Effector CD4-positive, alpha-beta T cell (primary cell): ENCODE measurements at regions not wholly inside any gene's neighbourhood (a gene's known extent, or its start where the extent isn't known, plus 50 kb on each side); places are given as distances from the start of the nearest gene placed in this dataset.

ENCODE experiments used
- DNase-seq: peaks from one replicate; pipeline ENCODE4 v3.0.0-alpha.2; 2020

GRCh38 chr14:96980835-96981234, 183.7 kb downstream of the VRK1 start:
- DNase-seq, result no peak

- no peak for DNase-seq
Observed at GRCh38 chr14:96986256-96987085, 189.3 kb downstream of the VRK1 start.

DNA sequence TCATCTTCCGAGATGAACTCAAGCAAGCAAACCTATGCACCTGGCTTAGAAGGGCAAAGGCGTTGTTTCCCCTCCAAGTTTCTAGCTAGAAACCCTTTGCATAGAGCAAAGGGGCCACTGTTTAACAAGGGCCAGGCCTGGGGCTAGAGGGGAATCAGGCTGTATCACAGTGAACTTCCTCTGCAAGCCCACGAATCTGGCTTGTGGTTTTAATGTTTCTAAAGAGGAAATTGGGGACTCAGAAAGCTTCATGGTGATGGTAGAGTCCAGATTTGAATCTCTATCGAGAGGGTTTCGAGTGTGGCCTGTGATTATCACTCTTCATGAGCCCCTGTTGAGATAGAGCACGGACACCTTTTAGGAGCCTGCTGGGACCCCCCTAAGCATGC, 189.9 kb downstream of the VRK1 start:
- no peak for DNase-seq

DNA sequence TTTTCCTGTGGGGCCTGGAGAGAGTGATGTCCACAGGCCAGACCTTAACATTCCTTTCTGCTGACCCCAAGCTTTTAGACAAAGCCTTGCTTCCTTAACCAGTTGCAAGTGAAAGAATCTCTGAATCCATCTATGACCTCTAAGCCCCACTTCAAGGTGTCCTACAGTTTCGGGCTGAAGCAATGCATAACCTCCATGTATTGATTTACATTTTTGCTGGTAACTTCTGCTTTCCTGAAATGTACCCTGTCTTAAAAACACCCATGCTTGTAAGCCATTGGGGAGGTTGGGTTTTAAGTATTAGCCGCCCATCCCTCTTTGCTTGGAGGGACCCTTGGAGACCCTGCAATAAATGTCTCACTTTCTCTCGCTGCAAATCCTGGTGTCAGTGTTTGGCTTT, 190.6 kb downstream of the VRK1 start:
- no peak for DNase-seq

- DNase-seq, result no peak
Observed at GRCh38 chr14:96989306-96989705, 192.1 kb downstream of the VRK1 start.

- DNase-seq, result no peak
Observed at GRCh38 chr14:96991226-96991625, 194.0 kb downstream of the VRK1 start.

DNA sequence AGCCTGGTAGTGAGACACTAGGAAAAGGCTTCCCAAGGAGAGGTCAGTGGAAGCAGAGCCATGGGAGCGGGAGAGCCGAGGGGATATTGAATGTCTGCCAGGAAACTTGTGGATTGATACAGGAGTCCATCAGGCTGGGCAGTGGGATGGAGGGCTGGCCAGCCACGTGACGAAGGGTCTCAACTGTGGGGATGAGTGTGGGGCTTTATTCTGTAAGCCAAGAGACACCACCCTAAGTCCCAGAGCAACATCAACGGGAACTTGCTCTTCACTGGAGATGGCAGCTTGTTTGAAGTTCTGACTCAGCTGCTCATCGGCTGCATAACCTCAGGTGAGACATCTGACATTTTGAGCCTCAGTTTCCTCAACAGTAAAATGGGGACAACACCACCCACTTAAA, 197.8 kb downstream of the VRK1 start:
- no peak for DNase-seq

DNA sequence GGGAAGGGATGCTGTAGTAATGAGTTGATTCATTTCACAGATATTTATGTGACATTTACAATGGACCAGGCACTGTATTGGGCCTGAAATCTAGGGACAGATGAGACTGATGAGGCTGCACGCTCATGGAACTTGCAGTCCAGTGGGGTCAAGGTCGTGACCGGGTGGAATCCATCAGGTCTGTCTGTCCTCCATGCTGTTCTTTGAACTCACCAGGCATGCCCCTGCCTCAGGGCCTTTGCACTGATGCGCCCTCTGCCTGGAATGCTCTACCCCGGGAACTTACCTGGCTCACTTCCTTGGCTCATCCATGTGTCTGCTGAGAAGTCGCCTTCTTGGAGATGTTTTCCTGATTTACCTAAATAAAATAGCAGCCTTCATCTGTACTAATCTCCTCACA, 200.1 kb downstream of the VRK1 start:
- no peak for DNase-seq

- DNase-seq, result no peak
Observed at GRCh38 chr14:96997996-96998395, 200.8 kb downstream of the VRK1 start.

- no peak for DNase-seq
Observed at GRCh38 chr14:96999654-97000155, 202.5 kb downstream of the VRK1 start.

GRCh38 chr14:97002454-97002853, 205.3 kb downstream of the VRK1 start:
- no peak for DNase-seq

DNA sequence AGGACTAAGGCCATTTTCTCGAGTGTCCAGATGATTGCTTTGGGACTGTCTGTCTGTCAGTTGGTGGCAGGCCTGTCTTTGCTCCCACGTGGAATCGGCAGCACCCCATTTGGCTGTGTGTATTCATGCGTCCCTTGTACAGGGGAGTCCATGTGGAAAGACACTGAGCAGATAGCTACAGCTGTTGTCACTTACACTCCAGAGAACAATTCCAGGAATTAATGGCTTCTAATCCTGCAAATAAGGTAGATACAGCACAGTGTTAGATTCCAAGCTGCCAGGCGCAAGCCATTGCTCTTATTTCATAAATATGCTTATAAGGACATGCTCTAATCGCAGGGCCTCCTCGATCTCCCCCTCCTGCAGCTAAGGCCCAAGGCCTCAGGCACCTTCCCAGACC, 208.8 kb downstream of the VRK1 start:
- DNase-seq, result no peak

- DNase-seq, result no peak
Observed at GRCh38 chr14:97010491-97011160, 213.4 kb downstream of the VRK1 start.

DNA sequence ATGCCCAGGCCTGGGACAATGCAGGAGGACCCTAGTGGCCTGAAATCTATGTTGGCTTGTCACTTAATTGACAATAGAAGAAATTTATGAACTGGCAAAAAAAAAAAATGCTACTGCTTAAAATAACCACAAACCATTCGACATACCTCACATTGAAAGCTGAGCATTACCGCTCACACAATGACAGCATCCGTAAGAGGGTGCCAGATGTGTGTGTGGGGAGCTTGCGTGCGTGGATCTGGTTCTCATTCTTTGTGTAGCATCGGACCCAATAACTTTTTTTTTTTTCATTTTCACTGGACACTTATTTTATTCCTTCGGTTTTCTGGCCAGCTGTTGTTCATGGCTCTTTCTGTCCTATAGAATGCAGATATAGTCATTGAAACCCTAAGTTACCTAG, 216.7 kb downstream of the VRK1 start:
- DNase-seq, result no peak

GRCh38 chr14:97021001-97021400, 223.8 kb downstream of the VRK1 start:
- no peak for DNase-seq

GRCh38 chr14:97021571-97022168, 224.5 kb downstream of the VRK1 start:
- no peak for DNase-seq

DNA sequence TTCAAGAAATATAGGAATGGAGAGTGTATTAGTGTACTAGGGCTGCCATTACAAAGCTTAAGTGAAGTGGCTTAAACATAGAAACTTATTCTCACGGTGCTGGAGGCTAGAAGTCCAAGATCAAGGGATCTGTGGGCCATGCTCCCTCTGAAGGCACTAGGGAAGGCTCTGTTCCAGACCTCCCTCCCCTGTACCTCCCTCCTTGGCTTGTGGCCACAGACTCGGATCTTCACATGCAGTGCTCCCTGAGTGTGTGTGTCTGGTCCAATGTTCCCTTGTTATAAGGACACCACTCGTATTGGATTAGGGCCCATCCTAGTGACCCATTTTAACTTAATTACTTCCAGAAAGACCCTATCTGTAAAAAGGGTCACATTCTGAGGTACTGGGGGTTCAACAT, 225.6 kb downstream of the VRK1 start:
- no peak for DNase-seq

DNA sequence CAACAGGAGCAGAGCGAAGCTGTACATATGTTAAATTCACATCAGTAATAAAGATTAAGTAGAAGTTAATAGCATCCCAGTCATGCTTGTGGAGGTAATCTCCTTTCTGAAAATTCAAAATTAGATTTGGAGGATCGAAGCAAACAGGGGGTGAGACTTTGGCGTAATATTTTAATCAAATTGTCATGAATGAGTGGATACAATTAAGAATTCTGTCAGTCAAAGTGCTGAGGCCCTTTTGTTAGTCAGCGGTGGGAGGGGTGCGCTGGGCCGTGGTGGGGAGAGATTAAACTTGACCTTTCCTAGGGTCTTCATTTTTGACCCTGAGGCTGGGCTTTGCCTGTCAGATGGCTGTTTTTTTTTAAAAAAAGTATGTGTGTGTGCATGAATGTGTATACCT, 226.7 kb downstream of the VRK1 start:
- no peak for DNase-seq

DNA sequence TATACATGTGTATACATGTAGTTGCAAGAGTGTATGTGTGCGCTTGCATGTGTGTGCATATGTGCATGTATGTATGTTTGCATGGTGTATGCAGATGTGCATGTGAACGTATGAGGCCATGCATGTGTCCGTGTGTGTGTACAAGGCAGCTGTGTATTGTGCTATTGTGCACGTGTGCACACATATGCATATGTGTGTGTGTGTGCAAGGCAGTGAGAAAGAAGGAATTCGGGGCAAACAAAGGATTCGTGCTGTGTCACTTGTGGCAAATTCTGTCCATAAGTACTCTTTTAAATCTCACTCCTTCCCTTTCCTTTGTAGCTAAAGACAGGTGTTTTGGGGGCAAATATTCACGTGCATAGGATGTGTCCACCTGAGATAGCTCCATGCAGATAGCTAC, 227.1 kb downstream of the VRK1 start:
- DNase-seq, result no peak

- DNase-seq, result no peak
Observed at GRCh38 chr14:97025722-97026121, 228.5 kb downstream of the VRK1 start.

- DNase-seq, result no peak
Observed at GRCh38 chr14:97027256-97027999, 230.2 kb downstream of the VRK1 start.

DNA sequence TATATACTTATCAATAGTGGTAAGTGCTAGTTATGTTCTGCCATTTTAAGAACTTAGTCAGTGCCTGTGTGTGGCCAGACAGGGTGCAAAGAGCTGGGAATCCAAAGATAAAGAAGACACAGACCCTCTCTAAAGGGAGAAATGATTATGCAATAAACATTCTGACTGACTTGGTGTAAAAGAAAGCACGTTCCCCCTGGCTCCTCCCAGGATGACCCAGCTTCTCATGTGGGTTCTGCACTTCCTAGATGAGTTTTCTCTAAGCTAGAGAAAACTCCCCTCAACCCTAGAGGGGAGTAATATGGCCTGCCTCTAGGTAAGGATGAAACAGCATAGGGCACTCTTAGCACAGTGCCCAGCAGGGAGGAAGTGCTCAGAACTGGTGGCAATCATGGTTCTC, 231.2 kb downstream of the VRK1 start:
- no peak for DNase-seq

GRCh38 chr14:97029800-97030199, 232.6 kb downstream of the VRK1 start:
- no peak for DNase-seq
